ENCODE measurements at regions not wholly inside any gene's neighbourhood (a gene's known extent, or its start where the extent isn't known, plus 50 kb on each side); places are given as distances from the start of the nearest gene placed in this dataset.

- ATAC-seq (no peak), DNase-seq (no peak)
- Histone ChIP-seq H3K9me3 (no peaks in the 10 kb centered on the region), H3K4me3 (no peak overlapping the region), H3K36me3 (ENCODE audit: low read depth) (no peaks in the 10 kb centered on the region), H3K4me1 (ENCODE audit: low read depth) (peaks cover 24% of the 10 kb centered on the region)
- TF ChIP-seq CTCF (IDR thresholded peaks at IDR 0.05) = no peak
- intact Hi-C loops (cut with DNase I, micrococcal nuclease) = loop anchor here in 1 of 2 donors (10.0 kb wide), 1 partner anchor 304 kb away; no protein-coding TSS in a partner anchor
Observed at GRCh38 chr17:73958453-73958852, 245.0 kb upstream of the RPL38 start.

- Histone ChIP-seq H3K4me1 (ENCODE audit: low read depth) (peaks cover 23% of the 10 kb centered on the region), H3K9me3 (no peaks in the 10 kb centered on the region), H3K36me3 (ENCODE audit: low read depth) (no peaks in the 10 kb centered on the region), H3K4me3 (no peak overlapping the region)
- no peak for DNase-seq
- intact Hi-C loops (cut with DNase I, micrococcal nuclease) = no loop called here
- ATAC-seq = no peak
- TF ChIP-seq CTCF (IDR thresholded peaks at IDR 0.05) = no peak
Observed at GRCh38 chr17:73960469-73960868, 243.0 kb upstream of the RPL38 start.

GRCh38 chr17:73962308-73962707 is 241.2 kb upstream of the RPL38 start:
- intact Hi-C loops (cut with DNase I, micrococcal nuclease) = no loop called here
- no peak for TF ChIP-seq CTCF (IDR thresholded peaks at IDR 0.05)
- no peak for DNase-seq
- H3K9me3 ChIP-seq = no peaks in the 10 kb centered on the region
- H3K4me3 ChIP-seq = no peak overlapping the region
- peak; percentile 52 for ATAC-seq
- no peaks in the 10 kb centered on the region for H3K36me3 ChIP-seq (ENCODE audit: low read depth)
- peaks cover 5% of the 10 kb centered on the region for H3K4me1 ChIP-seq (ENCODE audit: low read depth)

GRCh38 chr17:73968680-73969079 is 234.8 kb upstream of the RPL38 start:
- DNase-seq (no peak), ATAC-seq (no peak)
- Histone ChIP-seq H3K4me3 (no peak overlapping the region), H3K36me3 (ENCODE audit: low read depth) (no peaks in the 10 kb centered on the region), H3K4me1 (ENCODE audit: low read depth) (no peaks in the 10 kb centered on the region), H3K9me3 (no peaks in the 10 kb centered on the region)
- intact Hi-C loops (cut with DNase I, micrococcal nuclease) = no loop called here
- no peak for TF ChIP-seq CTCF (IDR thresholded peaks at IDR 0.05)

GRCh38 chr17:73969956-73970355 is 233.5 kb upstream of the RPL38 start:
- DNase-seq (peak in 1 of 3 donors; percentile 21), ATAC-seq (peak; percentile 24)
- Histone ChIP-seq H3K4me3 (no peak overlapping the region), H3K4me1 (ENCODE audit: low read depth) (no peaks in the 10 kb centered on the region), H3K36me3 (ENCODE audit: low read depth) (no peaks in the 10 kb centered on the region), H3K9me3 (no peaks in the 10 kb centered on the region)
- no peak for TF ChIP-seq CTCF (IDR thresholded peaks at IDR 0.05)
- intact Hi-C loops (cut with DNase I, micrococcal nuclease) = no loop called here

GRCh38 chr17:73971127-73971526 is 232.4 kb upstream of the RPL38 start:
- no peak for ATAC-seq
- no peaks in the 10 kb centered on the region for H3K36me3 ChIP-seq (ENCODE audit: low read depth)
- TF ChIP-seq CTCF (IDR thresholded peaks at IDR 0.05) = no peak
- no peaks in the 10 kb centered on the region for H3K9me3 ChIP-seq
- H3K4me3 ChIP-seq = no peak overlapping the region
- intact Hi-C loops (cut with DNase I, micrococcal nuclease) = no loop called here
- no peaks in the 10 kb centered on the region for H3K4me1 ChIP-seq (ENCODE audit: low read depth)
- DNase-seq = no peak
